Kidney (tissue), 13 donors: ENCODE measurements at regions not wholly inside any gene's neighbourhood (a gene's known extent, or its start where the extent isn't known, plus 50 kb on each side); places are given as distances from the start of the nearest gene placed in this dataset.

Experiments
- DNase-seq, 5 donors: peaks; one replicate each; pipeline ENCODE4 v3.0.0-alpha.2; 2013 to 2020
- FAIRE-seq: peaks from 2 replicates; lab custom pipeline; 2012; peaks lifted over from hg19 to GRCh38; lab: Jason Lieb, UNC
- H3K27ac ChIP-seq, 2 donors: one replicate each; pipeline ENCODE4 v1.7.0; 2013; ENCODE audit warnings: low read depth in 2 of 2, low read length in 2 of 2, inconsistent platforms in 1 of 2
- H3K27me3 ChIP-seq: one replicate; pipeline ENCODE4 v1.7.1; 2013; ENCODE audit warnings: low read length, inconsistent platforms; ENCODE audit not compliant: control insufficient read depth, insufficient read depth
- H3K36me3 ChIP-seq, 3 donors: one replicate each; pipeline versions ENCODE4 v1.7.0 to v1.7.1; 2013; ENCODE audit warnings: low read length in 3 of 3, control low read depth in 1 of 3, inconsistent platforms in 1 of 3; ENCODE audit not compliant: insufficient read depth in 3 of 3, control insufficient read depth in 2 of 3
- H3K4me1 ChIP-seq, 3 donors: one replicate each; pipeline versions ENCODE4 v1.7.0 to v1.7.1; 2013; ENCODE audit warnings: low read length in 3 of 3, inconsistent platforms in 1 of 3, low read depth in 1 of 3; ENCODE audit not compliant: control insufficient read depth in 2 of 3, insufficient read depth in 2 of 3
- H3K4me3 ChIP-seq, 3 donors: one replicate each; pipeline versions ENCODE4 v1.7.0 to v1.8.1; 2013; ENCODE audit warnings: low read length in 3 of 3, control low read depth in 1 of 3, inconsistent platforms in 1 of 3
- H3K9ac ChIP-seq, 3 donors: one replicate each; pipeline versions ENCODE4 v1.7.0 to v1.7.1; 2013; ENCODE audit warnings: low read length in 3 of 3, control low read depth in 1 of 3, inconsistent platforms in 1 of 3
- H3K9me3 ChIP-seq, 3 donors: one replicate each; pipeline versions ENCODE4 v1.7.0 to v1.7.1; 2013; ENCODE audit warnings: low read length in 3 of 3, control low read depth in 1 of 3, inconsistent platforms in 1 of 3; ENCODE audit not compliant: control insufficient read depth in 2 of 3, insufficient read depth in 1 of 3
- intact Hi-C: fragments of 100-400 bp; cut with DNase I; formaldehyde crosslinking; loops from one replicate; pipeline ENCODE4 v1.11.1; 2022
- TF ChIP-seq, protein P1 (sequence below): IDR thresholded peaks from 3 replicates; pipeline ENCODE4 v1.5.1; 2012; ENCODE audit warnings: mild to moderate bottlenecking, moderate library complexity, borderline replicate concordance; ENCODE audit not compliant: insufficient read depth; ENCODE audit errors: extremely low read depth
- donor health status: control.
- donor health status: control.
- donor health status: control.
- donor health status: control.
- donor health status: control.
- donor health status: DM: yes; HTN: yes; CAD: no.
- donor health status: Normal renal cell carcinoma (clear cell type).

DNA sequence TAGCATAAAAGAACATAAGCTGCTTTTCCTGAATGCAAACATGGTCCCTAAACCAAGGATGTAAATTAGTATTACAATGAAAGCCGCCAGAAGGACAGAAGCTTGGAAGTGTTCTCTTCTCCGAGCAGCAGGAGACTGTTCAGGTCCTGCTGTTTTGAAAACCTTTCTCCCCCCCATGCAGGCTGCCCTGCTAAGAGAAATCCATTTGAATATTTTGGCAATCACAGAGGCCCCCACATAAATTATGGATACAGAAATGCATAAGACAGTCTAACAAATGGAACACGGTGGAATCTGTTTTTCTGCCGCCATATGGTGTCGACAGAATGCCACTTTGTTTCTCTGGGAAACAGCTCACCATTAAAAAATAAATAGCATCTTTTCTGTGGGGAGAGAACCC is 600.4 kb upstream of the KLHL29 start:
- intact Hi-C loops, result no loop called here
- peak in 2 of 5 donors; percentile 16 to 35 for DNase-seq
- no peaks in the 10 kb centered on the region for H3K9me3 ChIP-seq
- H3K27me3 ChIP-seq, result no peaks in the 10 kb centered on the region
- no peak for FAIRE-seq
- no peaks in the 10 kb centered on the region for H3K4me1 ChIP-seq
- TF ChIP-seq, protein P1, sequence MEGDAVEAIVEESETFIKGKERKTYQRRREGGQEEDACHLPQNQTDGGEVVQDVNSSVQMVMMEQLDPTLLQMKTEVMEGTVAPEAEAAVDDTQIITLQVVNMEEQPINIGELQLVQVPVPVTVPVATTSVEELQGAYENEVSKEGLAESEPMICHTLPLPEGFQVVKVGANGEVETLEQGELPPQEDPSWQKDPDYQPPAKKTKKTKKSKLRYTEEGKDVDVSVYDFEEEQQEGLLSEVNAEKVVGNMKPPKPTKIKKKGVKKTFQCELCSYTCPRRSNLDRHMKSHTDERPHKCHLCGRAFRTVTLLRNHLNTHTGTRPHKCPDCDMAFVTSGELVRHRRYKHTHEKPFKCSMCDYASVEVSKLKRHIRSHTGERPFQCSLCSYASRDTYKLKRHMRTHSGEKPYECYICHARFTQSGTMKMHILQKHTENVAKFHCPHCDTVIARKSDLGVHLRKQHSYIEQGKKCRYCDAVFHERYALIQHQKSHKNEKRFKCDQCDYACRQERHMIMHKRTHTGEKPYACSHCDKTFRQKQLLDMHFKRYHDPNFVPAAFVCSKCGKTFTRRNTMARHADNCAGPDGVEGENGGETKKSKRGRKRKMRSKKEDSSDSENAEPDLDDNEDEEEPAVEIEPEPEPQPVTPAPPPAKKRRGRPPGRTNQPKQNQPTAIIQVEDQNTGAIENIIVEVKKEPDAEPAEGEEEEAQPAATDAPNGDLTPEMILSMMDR, result no peak
- H3K36me3 ChIP-seq, result no peaks in the 10 kb centered on the region
- H3K4me3 ChIP-seq, result no peak overlapping the region
- H3K9ac ChIP-seq, result no peak overlapping the region
- H3K27ac ChIP-seq, result no peak overlapping the region

DNA sequence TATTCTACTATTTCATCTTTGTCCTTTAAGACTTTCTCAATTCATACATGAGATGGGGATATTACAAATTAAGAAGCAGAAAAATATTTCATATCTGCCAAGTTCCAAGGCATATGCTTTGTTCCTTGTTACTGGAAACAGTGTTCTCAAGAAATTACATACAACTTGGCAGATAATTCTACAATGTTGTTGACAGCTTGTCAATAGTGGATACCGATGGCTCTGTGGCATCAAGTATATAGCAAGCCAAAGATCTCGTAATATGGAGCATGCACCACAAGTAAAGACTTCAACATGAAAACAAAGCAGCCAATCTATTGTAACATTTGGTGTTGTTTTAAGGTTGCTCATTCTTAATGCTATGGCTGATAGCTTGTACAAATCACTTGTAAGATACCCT is 598.2 kb upstream of the KLHL29 start:
- H3K9me3 ChIP-seq, result no peaks in the 10 kb centered on the region
- no peak overlapping the region for H3K27ac ChIP-seq
- H3K27me3 ChIP-seq, result no peaks in the 10 kb centered on the region
- intact Hi-C loops, result no loop called here
- no peak for DNase-seq
- TF ChIP-seq, protein P1, result no peak
- H3K4me3 ChIP-seq, result no peak overlapping the region
- H3K4me1 ChIP-seq, result no peaks in the 10 kb centered on the region
- H3K36me3 ChIP-seq, result no peaks in the 10 kb centered on the region
- FAIRE-seq, result no peak
- H3K9ac ChIP-seq, result no peak overlapping the region

DNA sequence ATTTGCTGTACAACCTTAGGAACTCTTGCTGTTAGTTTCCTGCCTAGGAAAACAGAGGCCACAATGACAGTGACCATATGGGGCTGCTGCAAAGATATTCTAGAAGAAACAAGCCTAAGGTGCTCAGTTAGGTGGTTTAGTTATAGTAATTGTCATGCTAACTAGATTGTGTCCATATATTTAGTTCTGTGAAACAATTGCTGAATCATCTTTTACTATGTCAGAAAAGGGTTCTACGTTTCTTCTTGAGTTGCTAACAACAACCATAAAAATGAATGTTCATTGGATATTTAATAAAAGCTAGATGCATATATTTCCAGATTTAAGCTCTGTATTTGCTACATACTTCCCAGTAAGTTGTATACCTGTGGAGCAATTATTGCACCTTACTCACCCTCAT is 597.2 kb upstream of the KLHL29 start:
- no peaks in the 10 kb centered on the region for H3K36me3 ChIP-seq
- FAIRE-seq (no peak), DNase-seq (no peak)
- H3K9me3 ChIP-seq, result no peaks in the 10 kb centered on the region
- no peaks in the 10 kb centered on the region for H3K4me1 ChIP-seq
- no peak overlapping the region for H3K27ac ChIP-seq
- H3K27me3 ChIP-seq, result no peaks in the 10 kb centered on the region
- TF ChIP-seq, protein P1, result no peak
- H3K9ac ChIP-seq, result no peak overlapping the region
- no peak overlapping the region for H3K4me3 ChIP-seq
- intact Hi-C loops, result no loop called here

DNA sequence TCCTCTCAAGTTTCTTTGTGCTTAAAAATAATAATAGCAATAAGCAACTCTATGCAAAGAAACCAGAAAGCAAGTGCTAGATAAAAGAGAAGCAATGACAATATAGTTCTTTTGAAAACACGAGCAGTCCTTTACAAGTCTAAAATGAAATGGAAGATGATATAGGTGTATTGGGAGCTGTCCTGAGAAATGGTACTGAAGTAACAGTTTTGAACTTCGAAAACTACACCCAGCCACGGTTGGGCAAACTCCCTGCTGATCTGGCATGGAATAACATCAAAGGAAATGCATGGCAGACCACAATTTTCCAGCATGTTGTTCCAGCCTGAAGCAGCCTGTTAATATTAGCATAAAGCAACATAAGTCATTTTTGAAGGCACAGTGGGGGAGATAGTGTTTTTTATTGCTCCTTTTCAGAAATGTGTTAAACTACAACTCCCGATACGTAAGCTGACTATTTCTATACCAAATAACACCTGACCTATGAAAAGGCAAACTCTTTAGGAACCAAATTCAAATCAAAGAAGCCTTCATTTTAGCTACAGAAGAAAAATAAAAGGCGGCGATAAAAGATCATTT is 596.1 kb upstream of the KLHL29 start:
- TF ChIP-seq, protein P1, result no peak
- no peak for FAIRE-seq
- intact Hi-C loops, result no loop called here

More for the DNA sequence above, 596.1 kb upstream of the KLHL29 start:
- Histone ChIP-seq H3K27ac (no peak overlapping the region), H3K4me1 (no peaks in the 10 kb centered on the region), H3K36me3 (no peaks in the 10 kb centered on the region), H3K9me3 (no peaks in the 10 kb centered on the region), H3K27me3 (no peaks in the 10 kb centered on the region), H3K9ac (no peak overlapping the region), H3K4me3 (no peak overlapping the region)
- peak in 3 of 5 donors; percentile 21 to 72 (median 66) for DNase-seq
